Epithelial cell of esophagus (primary cell): ENCODE measurements at regions not wholly inside any gene's neighbourhood (a gene's known extent, or its start where the extent isn't known, plus 50 kb on each side); places are given as distances from the start of the nearest gene placed in this dataset.
"Not testable (repeated sequence)": the region's sequence is repeated elsewhere in the genome, so short reads cannot be mapped to it uniquely, and the experiment has no call there.

ENCODE experiments used
- DNase-seq: peaks from one replicate; pipeline ENCODE4 v3.0.0; 2010; ENCODE audit warnings: low read depth
- H3K4me3 ChIP-seq: 2 replicates; pipeline ENCODE4 v1.5.1; 2011; ENCODE audit warnings: mild to moderate bottlenecking, low read length, control low read depth
- CTCF ChIP-seq: IDR thresholded peaks from 2 replicates; pipeline ENCODE4 v1.5.1; 2011; ENCODE audit warnings: low read depth, mild to moderate bottlenecking, low read length, control low read depth, inconsistent platforms; ENCODE audit not compliant: insufficient read depth; ENCODE audit errors: missing control alignments

GRCh38 chr7:120181499-120181898 is 91.5 kb upstream of the KCND2 start:
- no peak overlapping the region for H3K4me3 ChIP-seq
- TF ChIP-seq CTCF, result no peak
- DNase-seq, result no peak

- H3K4me3 ChIP-seq, result no peak overlapping the region
- no peak for TF ChIP-seq CTCF
- no peak for DNase-seq
Measured at GRCh38 chr7:120184866-120185265, 88.1 kb upstream of the KCND2 start.

GRCh38 chr7:120185940-120186682 is 86.9 kb upstream of the KCND2 start:
- TF ChIP-seq CTCF, result no peak
- no peak overlapping the region for H3K4me3 ChIP-seq
- no peak for DNase-seq

- DNase-seq, result no peak
- H3K4me3 ChIP-seq, result no peak overlapping the region
- no peak for TF ChIP-seq CTCF
Measured at GRCh38 chr7:120186688-120187087, 86.3 kb upstream of the KCND2 start.

GRCh38 chr7:120189623-120190022 is 83.4 kb upstream of the KCND2 start:
- no peak overlapping the region for H3K4me3 ChIP-seq
- DNase-seq, result no peak
- TF ChIP-seq CTCF, result no peak

GRCh38 chr7:120190109-120190508 is 82.9 kb upstream of the KCND2 start:
- no peak for DNase-seq
- no peak for TF ChIP-seq CTCF
- no peak overlapping the region for H3K4me3 ChIP-seq

- no peak for TF ChIP-seq CTCF
- no peak overlapping the region for H3K4me3 ChIP-seq
- no peak for DNase-seq
Measured at GRCh38 chr7:120190566-120190965, 82.4 kb upstream of the KCND2 start.

- not testable (repeated sequence) for DNase-seq, H3K4me3 ChIP-seq
Measured at GRCh38 chr7:120191423-120191822, 81.6 kb upstream of the KCND2 start.
